ENCODE measurements at regions not wholly inside any gene's neighbourhood (a gene's known extent, or its start where the extent isn't known, plus 50 kb on each side); places are given as distances from the start of the nearest gene placed in this dataset.

DNA sequence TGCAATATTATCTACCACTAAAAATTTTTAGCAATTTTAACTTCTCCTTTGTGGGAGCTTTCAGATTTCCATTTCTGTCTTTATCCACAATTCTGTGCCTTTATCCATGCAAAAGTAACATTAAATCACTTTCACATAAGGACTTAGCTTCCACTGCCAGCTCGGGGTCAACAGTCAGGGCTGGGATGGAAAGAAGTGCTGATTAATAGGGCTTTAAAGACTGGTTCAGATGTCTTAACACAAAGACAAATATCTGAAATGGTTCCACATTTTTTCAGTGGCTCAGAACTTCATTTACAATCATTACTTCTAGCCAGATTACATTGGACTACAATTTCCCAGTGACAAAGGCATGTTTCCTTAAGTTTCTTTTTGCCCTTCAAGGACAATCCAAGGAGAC is 191.8 kb upstream of the CPHXL start:
- no peaks in the 10 kb centered on the region for H3K9me3 ChIP-seq (ENCODE audit: control insufficient read depth, low read length, poor library complexity, severe bottlenecking)
- Mint-ChIP-seq H3K4me3 (no peak overlapping the region), H3K27me3 (peaks cover 37% of the 10 kb centered on the region), H3K4me1 (no peaks in the 10 kb centered on the region), H3K27ac (no peak overlapping the region), H3K36me3 (ENCODE audit: low read depth) (no peaks in the 10 kb centered on the region)
- ATAC-seq (no peak), DNase-seq (no peak)

DNA sequence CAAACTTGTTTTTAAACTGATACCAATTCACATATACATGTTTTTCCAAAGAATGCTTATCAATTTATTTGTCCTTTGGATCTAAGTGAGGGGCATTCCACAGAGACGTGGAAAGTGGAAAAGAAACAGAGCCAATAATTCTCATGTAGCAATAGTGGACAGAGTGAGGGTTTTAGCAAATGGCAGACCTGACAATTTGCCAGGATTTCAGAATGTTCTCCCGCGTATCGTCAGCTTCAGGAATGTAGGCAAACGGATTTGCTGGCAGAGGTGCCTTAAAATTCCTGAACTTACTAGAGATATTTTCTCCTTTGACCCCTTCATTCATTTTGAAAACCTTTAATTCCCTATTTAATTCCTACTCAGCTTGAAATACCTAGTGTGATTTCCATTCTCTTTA is 193.4 kb upstream of the CPHXL start:
- Mint-ChIP-seq H3K27me3 (peaks cover 37% of the 10 kb centered on the region), H3K4me3 (no peak overlapping the region), H3K36me3 (ENCODE audit: low read depth) (no peaks in the 10 kb centered on the region), H3K4me1 (no peaks in the 10 kb centered on the region), H3K27ac (no peak overlapping the region)
- no peak for ATAC-seq
- no peak for DNase-seq
- H3K9me3 ChIP-seq (ENCODE audit: control insufficient read depth, low read length, poor library complexity, severe bottlenecking): no peaks in the 10 kb centered on the region

DNA sequence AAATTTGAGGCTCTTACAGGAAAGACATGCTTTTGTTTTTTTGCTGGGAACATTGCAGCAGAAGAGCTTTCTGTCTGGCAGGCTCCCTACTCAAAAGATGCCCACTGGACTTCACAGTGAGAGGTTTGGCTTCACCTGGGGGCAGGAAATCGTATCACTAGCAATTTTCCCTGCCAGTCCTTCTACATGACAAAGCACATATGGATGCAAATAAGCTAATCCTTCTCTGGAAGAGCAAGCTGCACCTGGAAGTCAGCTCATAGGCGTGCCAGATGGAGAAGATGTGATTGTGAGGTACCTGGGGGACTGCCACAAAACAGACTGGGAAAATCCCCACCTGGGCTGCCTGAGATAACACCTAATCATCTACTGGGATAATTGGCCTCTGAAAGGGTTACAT is 195.0 kb upstream of the CPHXL start:
- ATAC-seq: no peak
- H3K27me3 Mint-ChIP-seq: peaks cover 31% of the 10 kb centered on the region

DNA sequence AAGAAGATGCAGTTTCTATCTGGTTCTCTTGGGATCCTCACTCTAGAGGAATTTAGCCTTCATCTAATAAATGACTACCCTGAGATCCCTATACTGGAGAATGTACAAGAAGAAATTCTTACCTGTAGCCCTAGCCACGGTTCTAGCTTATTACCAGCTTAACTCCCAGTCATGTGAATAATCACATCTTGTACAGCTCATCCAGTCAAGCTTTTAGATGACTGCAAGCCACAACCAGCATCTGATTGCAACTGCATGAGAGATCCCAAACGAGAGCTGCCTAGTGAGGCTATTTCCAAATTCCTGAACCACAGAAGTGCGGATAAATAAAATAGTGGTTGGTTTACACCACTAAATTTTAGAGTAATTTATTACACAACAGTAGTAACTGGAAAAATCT is 196.0 kb upstream of the CPHXL start:
- Mint-ChIP-seq H3K4me1 (no peaks in the 10 kb centered on the region), H3K27me3 (peaks cover 27% of the 10 kb centered on the region), H3K36me3 (ENCODE audit: low read depth) (no peaks in the 10 kb centered on the region), H3K27ac (no peak overlapping the region), H3K4me3 (no peak overlapping the region)
- H3K9me3 ChIP-seq (ENCODE audit: control insufficient read depth, low read length, poor library complexity, severe bottlenecking): no peaks in the 10 kb centered on the region
- DNase-seq (no peak), ATAC-seq (no peak)

More for the DNA sequence above, 195.0 kb upstream of the CPHXL start:
- no peaks in the 10 kb centered on the region for H3K4me1 Mint-ChIP-seq
- no peaks in the 10 kb centered on the region for H3K9me3 ChIP-seq (ENCODE audit: control insufficient read depth, low read length, poor library complexity, severe bottlenecking)
- H3K27ac Mint-ChIP-seq: no peak overlapping the region
- no peak overlapping the region for H3K4me3 Mint-ChIP-seq
- no peaks in the 10 kb centered on the region for H3K36me3 Mint-ChIP-seq (ENCODE audit: low read depth)
- no peak for DNase-seq

DNA sequence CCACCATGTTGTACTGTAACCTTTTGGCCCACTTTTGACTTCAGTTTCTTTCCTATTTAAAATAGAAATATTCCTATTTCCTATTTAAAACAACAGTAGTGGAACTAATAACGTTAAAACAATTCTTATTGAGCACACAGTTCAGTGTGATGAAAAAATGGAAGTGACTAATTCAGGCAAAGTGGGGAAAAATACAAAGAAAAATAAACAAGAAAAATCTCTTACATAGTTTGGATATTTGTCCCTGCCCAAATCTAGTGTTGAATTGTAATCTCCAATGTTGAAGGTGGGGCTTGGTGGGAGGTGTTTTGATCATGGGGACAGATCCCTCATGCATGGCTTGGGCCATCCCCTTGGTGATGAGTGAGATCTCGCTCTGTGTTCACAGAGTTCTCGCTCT is 198.1 kb upstream of the CPHXL start:
- DNase-seq (no peak), ATAC-seq (no peak)
- no peaks in the 10 kb centered on the region for H3K9me3 ChIP-seq (ENCODE audit: control insufficient read depth, low read length, poor library complexity, severe bottlenecking)
- H3K4me3 Mint-ChIP-seq: no peak overlapping the region
- no peak overlapping the region for H3K27ac Mint-ChIP-seq
- H3K27me3 Mint-ChIP-seq: peaks cover 25% of the 10 kb centered on the region
- H3K4me1 Mint-ChIP-seq: no peaks in the 10 kb centered on the region
- H3K36me3 Mint-ChIP-seq (ENCODE audit: low read depth): no peaks in the 10 kb centered on the region

DNA sequence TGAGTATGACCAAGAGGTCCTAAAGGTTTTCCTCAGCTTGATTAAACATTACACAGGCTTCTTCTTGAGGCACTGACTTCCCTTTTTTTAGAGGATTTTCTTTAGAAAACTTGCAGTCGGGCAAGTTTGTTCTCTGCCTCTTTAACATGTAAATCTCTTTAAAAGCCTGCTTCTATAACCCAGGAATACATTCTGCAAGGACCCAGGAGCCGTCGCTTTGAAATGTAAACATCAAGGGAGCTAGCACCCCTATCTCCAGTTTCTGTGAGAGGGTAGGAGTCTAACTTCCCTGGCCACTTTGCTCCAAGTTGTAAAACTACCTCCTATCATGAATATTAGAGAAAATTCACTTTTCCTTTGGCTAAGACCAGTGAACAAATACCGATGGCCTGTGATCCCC is 201.5 kb upstream of the CPHXL start:
- Mint-ChIP-seq H3K4me3 (no peak overlapping the region), H3K27me3 (no peaks in the 10 kb centered on the region), H3K27ac (no peak overlapping the region), H3K36me3 (ENCODE audit: low read depth) (no peaks in the 10 kb centered on the region), H3K4me1 (no peaks in the 10 kb centered on the region)
- ATAC-seq: no peak
- no peaks in the 10 kb centered on the region for H3K9me3 ChIP-seq (ENCODE audit: control insufficient read depth, low read length, poor library complexity, severe bottlenecking)
- DNase-seq: no peak

DNA sequence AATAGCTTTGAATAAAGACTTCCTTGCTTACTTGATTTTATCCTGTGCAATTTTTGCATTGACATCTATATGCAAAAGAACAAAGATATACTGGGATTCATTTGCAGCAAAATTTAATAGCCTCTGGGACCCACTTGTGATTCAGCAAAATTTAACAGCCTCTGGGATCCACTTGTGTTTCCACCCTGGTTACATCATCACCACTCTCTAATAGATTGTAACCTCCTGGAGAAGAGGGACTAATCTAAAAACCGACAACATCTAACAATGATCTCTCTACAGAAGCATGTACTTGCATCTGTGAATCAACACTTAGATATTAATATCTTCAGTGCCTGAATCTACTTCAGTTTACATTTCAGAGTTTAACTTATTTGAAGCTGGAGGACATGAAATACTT is 202.0 kb upstream of the CPHXL start:
- no peak for DNase-seq
- no peak overlapping the region for H3K27ac Mint-ChIP-seq
- ATAC-seq: no peak
- no peaks in the 10 kb centered on the region for H3K4me1 Mint-ChIP-seq
- no peaks in the 10 kb centered on the region for H3K9me3 ChIP-seq (ENCODE audit: control insufficient read depth, low read length, poor library complexity, severe bottlenecking)
- H3K27me3 Mint-ChIP-seq: no peaks in the 10 kb centered on the region
- H3K4me3 Mint-ChIP-seq: no peak overlapping the region
- H3K36me3 Mint-ChIP-seq (ENCODE audit: low read depth): no peaks in the 10 kb centered on the region

DNA sequence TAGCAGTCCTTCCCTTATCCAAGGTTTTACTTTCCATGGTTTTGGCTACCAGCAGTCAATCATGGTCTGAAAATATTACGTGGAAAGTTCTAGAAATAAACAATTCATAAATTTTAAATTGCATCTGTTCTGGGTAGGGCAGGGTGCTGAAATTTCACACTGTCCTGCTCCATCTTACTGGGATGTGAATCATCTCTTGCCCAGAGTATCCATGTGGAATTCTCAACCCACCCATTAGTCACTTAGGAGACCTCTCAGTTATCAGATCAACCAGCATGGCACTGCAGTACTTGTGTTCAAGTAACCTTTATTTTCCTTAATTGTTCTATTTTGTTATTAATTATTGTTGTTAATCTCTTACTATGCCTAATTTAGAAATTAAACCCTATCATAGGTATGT is 202.8 kb upstream of the CPHXL start:
- Mint-ChIP-seq H3K27ac (no peak overlapping the region), H3K27me3 (no peaks in the 10 kb centered on the region), H3K4me3 (no peak overlapping the region), H3K36me3 (ENCODE audit: low read depth) (no peaks in the 10 kb centered on the region), H3K4me1 (no peaks in the 10 kb centered on the region)
- DNase-seq (no peak), ATAC-seq (no peak)
- H3K9me3 ChIP-seq (ENCODE audit: control insufficient read depth, low read length, poor library complexity, severe bottlenecking): no peaks in the 10 kb centered on the region

DNA sequence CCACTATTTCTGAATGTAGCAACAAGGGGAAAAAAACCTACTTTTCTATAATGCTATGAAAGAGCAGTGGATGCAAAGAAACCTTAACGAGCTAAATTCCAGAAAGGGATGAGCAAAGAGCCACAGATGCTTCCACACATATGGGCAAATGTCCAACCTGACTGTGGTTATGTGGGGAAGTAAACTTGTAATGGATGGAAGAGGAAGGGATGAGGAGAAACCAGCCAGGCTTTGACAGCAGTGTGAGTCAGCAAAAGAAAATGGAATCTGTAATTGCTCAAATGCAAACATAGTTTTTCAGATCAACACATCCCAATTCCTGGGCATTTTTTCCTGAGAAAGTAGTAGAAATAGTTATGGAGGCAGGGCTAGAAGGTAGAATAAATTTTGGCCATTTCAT is 204.8 kb upstream of the CPHXL start:
- no peak for DNase-seq
- Mint-ChIP-seq H3K27ac (no peak overlapping the region), H3K4me3 (no peak overlapping the region), H3K4me1 (no peaks in the 10 kb centered on the region), H3K27me3 (no peaks in the 10 kb centered on the region), H3K36me3 (ENCODE audit: low read depth) (no peaks in the 10 kb centered on the region)
- no peak for ATAC-seq
- no peaks in the 10 kb centered on the region for H3K9me3 ChIP-seq (ENCODE audit: control insufficient read depth, low read length, poor library complexity, severe bottlenecking)

DNA sequence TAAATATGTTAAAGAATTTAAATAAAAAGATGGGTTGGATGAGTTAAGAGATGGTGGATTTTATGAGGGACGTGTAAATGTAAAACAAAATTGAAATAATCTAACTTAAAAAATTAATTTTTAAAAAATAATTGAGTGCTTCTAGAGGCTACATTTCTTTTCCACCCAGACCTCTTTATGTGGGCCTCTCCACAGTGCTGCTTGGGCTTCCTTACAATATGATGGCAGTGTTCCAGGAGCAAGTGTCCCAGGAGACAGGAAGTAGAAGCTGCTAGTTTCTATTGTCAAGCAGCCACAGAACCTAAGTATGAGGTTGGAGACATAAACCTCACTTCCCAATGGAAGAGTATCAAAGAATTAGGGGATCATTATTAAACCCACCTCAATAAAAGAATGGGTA is 205.7 kb upstream of the CPHXL start:
- H3K27ac Mint-ChIP-seq: no peak overlapping the region
- ATAC-seq: no peak
- H3K4me1 Mint-ChIP-seq: no peaks in the 10 kb centered on the region
- H3K4me3 Mint-ChIP-seq: no peak overlapping the region
- no peaks in the 10 kb centered on the region for H3K27me3 Mint-ChIP-seq
- DNase-seq: no peak
- H3K9me3 ChIP-seq (ENCODE audit: control insufficient read depth, low read length, poor library complexity, severe bottlenecking): no peaks in the 10 kb centered on the region
- H3K36me3 Mint-ChIP-seq (ENCODE audit: low read depth): no peaks in the 10 kb centered on the region

DNA sequence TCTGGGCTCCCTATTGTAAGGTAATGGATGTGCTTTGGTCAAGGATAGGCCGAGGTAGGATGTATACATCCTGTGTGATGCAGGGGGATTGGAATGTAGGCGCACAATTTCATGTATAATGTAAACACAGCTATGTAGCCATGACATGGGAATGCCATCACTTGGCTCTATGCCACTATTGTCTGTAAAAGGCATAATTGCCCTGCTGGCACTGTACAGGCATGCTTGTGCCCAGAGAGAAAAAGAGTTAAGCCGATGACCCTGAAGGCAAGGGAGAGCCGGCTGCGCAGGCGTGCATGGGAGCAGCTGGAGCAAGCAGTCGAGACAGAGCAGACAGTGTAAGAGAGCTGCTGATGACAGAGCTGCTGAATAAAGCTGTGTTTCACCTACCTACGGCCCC is 212.5 kb upstream of the CPHXL start:
- DNase-seq (no peak), ATAC-seq (no peak)
- Mint-ChIP-seq H3K4me1 (peaks cover 2% of the 10 kb centered on the region), H3K36me3 (ENCODE audit: low read depth) (no peaks in the 10 kb centered on the region), H3K27ac (no peak overlapping the region), H3K4me3 (no peak overlapping the region), H3K27me3 (peaks cover 12% of the 10 kb centered on the region)
- H3K9me3 ChIP-seq (ENCODE audit: control insufficient read depth, low read length, poor library complexity, severe bottlenecking): no peaks in the 10 kb centered on the region

DNA sequence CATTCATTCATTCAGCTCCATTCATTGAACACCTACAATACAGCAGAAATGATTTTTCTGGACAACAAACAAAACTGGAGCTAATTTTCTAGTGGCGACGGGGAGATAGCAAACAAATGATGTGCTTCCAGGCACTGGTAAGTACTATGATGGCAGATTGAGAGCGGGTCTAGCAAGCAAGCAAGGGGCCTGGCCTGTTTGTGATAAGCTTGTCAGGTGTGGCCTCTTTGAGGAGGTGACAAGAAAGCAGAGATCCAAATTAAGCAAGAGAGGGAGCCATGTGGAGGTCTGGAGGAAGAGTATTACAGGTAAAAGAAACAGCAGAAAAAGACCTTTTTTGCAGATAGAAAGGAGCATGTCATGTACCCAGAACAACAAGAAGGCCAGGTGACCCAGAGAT is 216.1 kb upstream of the CPHXL start:
- Mint-ChIP-seq H3K27ac (no peak overlapping the region), H3K4me3 (no peak overlapping the region), H3K27me3 (peaks cover 13% of the 10 kb centered on the region), H3K36me3 (ENCODE audit: low read depth) (no peaks in the 10 kb centered on the region), H3K4me1 (peaks cover 2% of the 10 kb centered on the region)
- DNase-seq: no peak
- no peaks in the 10 kb centered on the region for H3K9me3 ChIP-seq (ENCODE audit: control insufficient read depth, low read length, poor library complexity, severe bottlenecking)
- ATAC-seq: no peak

DNA sequence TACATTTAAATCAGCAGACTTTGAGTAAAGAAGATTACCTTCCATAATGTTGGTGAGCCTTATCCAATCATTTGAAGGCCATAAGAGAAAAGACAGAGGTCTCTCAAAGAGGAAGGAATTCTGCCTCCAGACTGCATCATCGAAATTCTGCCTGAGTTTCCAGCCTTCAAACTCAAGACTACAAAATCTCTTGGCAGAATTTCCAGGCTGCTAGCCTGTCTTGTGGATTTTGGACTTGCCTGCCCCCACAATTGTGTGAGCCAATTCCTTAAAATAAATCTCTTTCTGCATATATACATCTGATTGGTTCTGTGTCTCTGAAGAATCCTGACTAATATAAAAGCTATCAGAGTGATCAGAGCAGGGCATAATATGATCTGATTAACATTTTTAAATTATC is 216.6 kb upstream of the CPHXL start:
- H3K36me3 Mint-ChIP-seq (ENCODE audit: low read depth): no peaks in the 10 kb centered on the region
- no peak overlapping the region for H3K27ac Mint-ChIP-seq
- no peak overlapping the region for H3K4me3 Mint-ChIP-seq
- no peaks in the 10 kb centered on the region for H3K9me3 ChIP-seq (ENCODE audit: control insufficient read depth, low read length, poor library complexity, severe bottlenecking)
- DNase-seq (no peak), ATAC-seq (no peak)
- peaks cover 19% of the 10 kb centered on the region for H3K27me3 Mint-ChIP-seq
- H3K4me1 Mint-ChIP-seq: peaks cover 2% of the 10 kb centered on the region

DNA sequence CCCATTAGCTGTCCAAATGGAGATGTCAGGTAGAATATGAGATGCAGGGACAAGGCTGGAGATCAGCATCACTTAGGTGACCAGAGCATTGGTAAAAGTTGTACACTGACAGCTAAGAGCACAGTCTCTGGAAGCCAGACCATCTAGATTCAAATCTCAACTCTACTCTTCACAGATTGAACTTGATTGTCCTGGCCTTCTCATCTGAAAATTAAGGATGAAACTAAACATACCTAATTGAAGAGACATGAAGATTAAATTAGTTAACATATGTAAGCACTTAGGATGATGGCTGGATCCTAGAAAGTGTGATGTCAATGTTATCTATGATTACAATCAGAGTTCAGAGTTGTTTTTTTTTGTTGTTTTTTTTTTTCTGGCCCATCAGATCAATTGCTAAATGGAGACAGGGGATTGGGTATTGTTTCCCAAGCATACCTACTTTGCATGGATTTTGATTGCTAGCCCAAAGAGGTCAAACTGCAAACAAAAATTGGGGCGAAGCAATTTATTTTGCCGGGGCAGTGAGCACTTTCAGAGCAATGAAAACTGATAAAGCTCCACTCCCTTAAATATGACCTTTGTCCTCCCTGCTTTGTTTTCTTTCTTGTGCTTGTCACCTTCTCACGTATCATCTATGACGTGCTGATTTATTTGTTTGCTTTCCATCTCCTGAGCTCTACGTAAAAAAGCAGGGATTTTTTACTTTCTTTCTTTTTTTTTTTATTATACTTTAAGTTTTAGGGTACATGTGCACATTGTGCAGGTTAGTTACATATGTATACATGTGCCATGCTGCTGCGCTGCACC is 217.6 kb upstream of the CPHXL start:
- H3K9me3 ChIP-seq (ENCODE audit: control insufficient read depth, low read length, poor library complexity, severe bottlenecking): no peaks in the 10 kb centered on the region
- ATAC-seq: no peak
- H3K4me3 Mint-ChIP-seq: no peak overlapping the region
- peaks cover 21% of the 10 kb centered on the region for H3K27me3 Mint-ChIP-seq
- H3K4me1 Mint-ChIP-seq: peaks cover 2% of the 10 kb centered on the region
- no peak overlapping the region for H3K27ac Mint-ChIP-seq
- no peaks in the 10 kb centered on the region for H3K36me3 Mint-ChIP-seq (ENCODE audit: low read depth)
- DNase-seq: no peak

Data from T-helper 17 cell (primary cell).